Suppressor macrophage treated with lipopolysaccharide for 4 hours (primary cell): ENCODE measurements at regions not wholly inside any gene's neighbourhood (a gene's known extent, or its start where the extent isn't known, plus 50 kb on each side); places are given as distances from the start of the nearest gene placed in this dataset.

Source experiments
- DNase-seq: peaks from one replicate; pipeline ENCODE4 v3.0.0-alpha.2; 2020

DNA sequence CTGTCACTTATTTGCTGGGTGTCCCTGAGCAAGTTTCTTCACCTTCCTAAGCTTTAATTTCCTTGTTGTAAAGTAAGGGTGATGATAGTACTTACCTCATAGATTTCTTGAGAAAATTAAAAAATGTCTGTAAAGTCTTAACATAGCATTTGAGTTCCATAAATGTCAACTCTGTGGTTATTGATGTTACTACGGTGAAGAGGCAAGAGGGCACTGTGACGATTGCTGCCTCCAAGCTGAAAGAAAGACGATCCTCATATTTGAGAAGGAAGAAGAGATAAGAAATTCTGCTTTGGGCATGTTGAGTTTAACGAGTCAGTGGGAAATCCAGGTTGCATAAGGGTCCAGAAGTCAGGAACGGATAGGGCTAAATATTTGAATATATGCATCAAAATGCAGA is 240.8 kb upstream of the ZPLD1 start:
- DNase-seq = no peak

DNA sequence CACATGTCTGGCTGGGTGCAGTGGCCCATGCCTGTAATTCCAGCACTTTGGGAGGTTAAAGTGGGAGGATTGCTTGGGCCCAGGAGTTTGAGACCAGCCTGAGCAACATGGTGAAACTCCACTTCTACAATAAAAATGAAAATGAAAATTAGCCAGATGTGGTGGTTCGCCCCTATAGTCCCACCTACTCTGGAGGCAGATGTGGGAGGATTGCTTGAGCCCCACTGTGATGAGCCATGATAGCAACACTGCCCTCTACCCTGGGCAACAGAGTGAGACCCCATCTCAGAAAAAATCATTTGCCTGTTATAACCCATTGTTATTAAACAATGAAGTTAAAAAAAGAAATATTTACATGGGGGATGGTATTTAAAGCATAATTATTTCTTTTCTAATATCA is 240.1 kb upstream of the ZPLD1 start:
- DNase-seq = no peak

DNA sequence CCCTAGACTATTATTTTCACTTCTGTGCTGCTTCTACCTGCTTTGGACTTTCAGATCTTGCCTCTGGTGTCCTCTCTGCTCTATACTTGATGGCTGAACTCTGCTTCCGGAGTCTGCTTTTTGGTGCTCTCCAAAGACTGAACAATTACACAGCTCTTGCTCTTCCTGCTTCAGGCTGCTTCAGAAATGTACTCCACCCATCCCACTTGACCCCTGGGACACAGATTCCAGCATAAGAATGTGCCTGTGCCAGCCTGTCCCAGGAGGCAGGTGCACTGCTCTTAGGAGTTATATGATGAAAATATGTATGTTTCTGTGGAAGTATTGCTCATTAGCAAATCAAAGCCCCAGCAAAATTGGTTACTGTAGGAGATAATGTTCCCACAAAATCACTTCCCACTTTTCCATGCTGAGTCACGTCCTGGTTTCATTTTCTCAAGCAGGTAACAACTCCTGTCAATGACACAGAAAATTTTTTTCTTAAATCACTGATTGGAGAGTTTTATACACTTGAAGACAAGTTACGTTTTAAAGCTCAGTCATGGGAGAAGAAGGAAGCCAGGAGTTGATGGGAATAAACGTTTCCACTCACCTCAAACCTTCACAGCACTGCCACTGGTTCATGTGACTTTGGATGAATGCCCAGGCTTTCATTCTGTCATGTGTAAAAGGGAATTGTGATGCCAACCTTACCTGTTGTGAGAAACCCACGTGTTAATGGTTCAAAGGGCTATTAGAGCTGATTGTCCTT is 239.4 kb upstream of the ZPLD1 start:
- no peak for DNase-seq

DNA sequence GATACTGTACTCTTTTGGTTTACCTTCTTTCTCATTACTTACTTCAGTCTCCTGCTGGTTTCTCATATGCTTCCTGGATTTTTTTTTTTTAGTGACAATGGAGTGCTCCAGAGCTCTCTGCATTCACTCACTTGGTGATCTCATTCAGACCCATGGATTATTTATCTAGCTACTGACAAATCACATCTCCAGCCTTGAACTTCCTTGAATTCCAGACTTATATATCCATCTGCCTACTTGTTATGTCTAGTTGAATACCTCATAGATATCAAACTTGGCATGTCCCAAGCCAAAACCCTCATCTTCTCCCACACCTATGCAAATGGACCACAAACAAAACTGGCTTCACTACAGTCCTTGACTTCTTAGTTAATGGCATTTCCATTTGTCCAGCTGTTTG is 234.7 kb upstream of the ZPLD1 start:
- DNase-seq = no peak

DNA sequence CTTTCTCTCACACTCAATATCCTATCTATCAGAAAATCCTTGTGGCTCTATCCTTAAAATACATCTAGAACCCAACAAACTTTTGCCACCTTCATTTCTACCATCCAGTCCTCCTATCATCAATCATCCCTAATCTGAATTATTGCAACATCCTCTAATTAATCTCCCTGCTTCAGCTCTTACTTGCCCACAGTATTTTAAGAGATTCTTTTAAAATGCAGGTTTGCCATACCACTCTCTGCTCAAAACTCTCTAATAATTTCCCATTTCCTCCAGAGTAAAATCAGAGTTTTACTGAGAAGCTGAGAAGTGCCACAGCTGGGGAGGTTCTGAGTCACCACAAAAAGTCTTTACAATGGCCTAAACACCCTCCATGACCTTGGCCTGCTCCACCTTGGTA is 234.3 kb upstream of the ZPLD1 start:
- no peak for DNase-seq

DNA sequence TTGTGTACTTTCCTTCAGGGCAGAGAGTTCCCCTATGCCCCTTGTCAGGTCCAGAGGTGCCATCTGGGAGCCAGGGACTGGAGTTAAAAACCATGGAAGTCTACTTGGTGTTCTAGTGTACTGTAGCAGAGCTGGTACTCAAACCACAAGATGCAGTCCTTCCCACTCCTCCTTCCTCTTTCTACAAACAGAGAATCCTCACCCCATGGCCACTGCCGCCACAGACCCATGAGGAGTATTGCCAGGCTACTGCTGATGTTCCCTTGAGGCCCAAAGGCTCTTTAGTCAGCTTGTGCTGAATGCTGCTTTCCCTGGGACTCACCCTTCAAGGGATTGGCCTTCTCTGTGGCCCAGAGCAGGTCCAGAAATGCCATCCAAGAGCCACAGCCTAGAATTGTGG is 229.2 kb upstream of the ZPLD1 start:
- DNase-seq = peak; percentile 52

DNA sequence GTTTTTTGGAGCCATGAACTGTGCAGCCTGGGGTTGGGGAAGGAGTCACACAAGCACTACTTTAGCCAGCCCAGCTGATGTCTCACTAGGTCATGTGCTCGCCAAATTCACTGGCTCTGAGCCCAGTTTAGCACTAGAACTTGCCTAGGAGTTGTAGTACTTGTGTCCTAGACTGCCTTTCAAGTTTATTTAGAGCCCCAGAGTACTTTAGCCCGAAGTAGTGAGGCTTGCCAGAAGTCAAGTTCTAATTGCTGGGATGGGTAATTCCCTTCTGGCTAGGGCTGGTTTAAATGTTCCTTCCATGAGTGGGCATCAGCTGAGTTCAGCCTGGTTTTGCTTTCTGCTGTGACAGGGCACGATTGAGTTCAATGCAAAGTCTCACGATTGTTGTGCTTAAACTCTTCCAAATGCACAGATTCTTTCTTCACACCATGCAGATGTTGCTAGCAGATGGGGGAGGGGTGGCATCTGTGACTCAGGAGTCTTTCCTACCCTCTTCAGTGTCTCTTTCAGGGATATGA is 228.2 kb upstream of the ZPLD1 start:
- DNase-seq = peak; percentile 34

DNA sequence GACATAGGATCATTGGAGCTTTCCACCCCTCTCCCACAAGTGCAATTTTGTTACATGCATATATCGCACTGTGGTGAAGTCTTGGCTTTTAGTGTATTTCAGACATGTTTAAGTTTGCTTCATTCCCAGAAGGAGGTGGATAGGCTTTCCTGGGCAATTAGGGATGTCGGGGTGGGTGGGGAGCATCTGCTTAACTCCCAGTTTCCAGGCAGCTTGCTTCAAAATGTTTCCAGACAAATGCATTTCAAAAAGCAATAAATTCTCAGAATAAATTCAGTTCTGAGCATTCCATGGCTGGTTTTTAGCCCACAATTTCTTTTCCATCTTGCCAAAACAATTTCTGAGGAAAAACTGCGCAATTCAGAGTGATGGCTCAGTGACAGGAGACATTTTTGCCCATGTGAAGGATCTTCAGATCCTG is 227.7 kb upstream of the ZPLD1 start:
- DNase-seq = no peak

DNA sequence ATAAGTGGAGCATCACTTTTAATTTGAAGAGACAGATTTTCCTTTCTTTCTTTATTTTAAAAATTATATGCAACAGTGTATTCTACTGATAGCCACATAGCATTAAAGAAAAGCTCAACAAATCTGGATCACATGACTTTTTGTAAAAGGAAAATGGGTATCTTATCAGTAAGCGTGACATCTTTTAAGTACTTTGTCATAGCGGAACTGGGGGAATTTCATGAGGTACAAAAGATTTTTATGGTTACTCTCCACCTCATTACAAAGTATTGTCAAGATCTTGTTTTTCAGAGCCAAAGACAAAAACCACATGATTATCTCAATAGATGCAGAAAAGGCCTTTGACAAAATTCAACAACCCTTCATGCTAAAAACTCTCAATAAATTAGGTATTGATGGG is 219.6 kb upstream of the ZPLD1 start:
- DNase-seq = no peak

DNA sequence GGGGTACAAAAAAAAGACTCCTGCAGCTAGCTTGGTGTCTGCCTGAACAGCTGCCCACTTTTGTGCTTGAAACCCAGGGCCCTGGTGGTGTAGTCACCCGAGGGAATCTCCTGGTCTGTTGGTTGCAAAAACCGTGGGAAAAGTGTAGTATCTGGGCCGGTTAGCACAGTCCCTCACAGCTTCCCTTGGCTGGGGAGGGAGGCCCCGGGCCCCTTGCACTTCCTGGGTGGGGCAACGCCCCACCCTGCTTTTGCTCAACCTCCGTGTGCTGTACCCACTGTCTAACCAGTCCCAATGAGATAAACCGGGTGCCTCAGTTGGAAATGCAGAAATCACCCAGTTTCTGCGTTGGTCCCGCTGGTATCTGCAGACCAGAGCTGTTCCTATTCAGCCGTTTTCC is 211.7 kb upstream of the ZPLD1 start:
- DNase-seq = peak; percentile 27

DNA sequence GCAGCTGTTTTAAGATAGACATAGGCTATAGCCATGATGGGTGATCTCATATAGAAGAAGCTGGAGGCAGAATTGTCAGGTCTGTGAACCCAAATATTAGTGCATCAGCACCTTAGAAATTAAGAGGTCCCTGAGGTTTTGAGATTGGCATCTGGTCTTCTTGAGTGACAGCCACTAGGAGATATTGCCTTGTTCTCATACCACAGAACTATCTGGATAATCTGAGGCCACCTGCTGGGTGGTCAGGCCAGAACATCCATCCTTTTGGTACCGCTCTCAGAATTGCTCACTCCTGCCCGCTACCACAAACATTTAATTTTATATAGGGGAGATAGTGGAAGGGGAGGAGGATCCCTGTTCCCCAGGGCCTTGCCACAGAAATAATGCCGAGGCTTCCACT is 210.6 kb upstream of the ZPLD1 start:
- DNase-seq = peak; percentile 21

DNA sequence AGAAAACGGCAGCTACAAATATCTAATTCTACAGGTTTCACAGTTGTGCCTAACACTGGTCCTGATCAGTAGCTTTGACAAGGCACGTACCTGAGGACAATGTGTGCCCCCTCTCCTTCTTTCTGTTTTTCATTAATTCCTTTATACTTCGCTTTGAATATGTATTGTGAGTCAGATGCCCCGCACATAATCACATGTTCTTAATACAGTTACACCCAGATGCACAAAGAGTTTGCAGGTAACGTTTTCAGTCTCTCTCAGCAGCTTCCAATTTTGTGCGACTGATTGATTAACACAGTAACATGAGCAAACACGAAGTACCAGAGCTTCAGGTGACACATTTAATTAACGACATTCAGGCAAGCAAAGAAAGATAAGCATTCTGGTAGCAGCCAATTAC is 209.8 kb upstream of the ZPLD1 start:
- DNase-seq = no peak

DNA sequence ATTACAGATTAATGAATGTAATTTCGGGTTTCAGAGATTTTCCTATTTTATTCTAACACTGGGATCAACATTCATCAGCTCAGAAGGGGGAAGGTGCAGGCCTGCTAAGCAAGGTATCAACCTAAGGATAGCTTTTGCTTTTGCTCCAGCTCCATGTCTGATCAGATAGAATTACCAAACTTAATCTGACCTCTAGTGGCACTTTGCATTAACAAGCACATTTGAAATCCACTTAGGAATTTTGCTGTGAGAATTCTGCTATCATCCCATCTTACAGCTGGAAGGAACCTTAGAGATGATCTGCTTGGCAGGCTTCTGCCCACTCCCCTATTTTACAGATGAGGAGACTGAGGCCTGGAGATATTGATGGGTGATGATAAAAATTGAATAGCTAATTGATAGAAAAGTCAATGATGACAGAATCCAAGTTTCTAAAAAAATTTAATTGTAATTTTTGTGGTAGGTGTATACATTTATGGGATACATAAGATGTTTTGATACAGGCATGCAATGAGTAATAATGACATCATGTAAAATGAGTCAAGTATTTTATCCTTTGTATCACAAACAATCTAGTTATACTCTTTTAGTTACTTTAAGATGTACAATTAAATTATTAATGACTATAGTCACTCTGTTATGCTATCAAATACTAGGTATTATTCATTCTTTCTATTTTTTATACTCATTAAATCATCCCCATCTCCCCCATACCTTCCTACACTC is 209.2 kb upstream of the ZPLD1 start:
- DNase-seq = peak; percentile 71

DNA sequence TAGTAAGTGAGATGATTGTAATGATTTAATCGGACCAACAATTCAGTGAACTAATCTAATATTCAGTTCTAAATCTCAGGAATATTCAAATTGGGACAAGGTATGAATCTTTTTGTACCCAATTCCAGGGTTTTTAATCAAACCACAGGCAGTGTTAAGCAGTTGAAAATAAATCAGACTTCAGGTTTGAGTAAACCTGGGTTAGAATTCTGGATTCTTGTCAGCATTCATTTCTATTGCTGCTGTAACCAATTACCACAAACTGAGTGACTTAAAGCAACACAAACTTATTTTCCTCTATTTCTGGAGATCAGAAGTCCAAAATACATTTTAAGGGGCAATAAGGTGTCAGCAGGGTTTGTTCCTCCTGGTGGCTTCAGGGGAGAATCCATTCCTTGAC is 208.4 kb upstream of the ZPLD1 start:
- DNase-seq = no peak

DNA sequence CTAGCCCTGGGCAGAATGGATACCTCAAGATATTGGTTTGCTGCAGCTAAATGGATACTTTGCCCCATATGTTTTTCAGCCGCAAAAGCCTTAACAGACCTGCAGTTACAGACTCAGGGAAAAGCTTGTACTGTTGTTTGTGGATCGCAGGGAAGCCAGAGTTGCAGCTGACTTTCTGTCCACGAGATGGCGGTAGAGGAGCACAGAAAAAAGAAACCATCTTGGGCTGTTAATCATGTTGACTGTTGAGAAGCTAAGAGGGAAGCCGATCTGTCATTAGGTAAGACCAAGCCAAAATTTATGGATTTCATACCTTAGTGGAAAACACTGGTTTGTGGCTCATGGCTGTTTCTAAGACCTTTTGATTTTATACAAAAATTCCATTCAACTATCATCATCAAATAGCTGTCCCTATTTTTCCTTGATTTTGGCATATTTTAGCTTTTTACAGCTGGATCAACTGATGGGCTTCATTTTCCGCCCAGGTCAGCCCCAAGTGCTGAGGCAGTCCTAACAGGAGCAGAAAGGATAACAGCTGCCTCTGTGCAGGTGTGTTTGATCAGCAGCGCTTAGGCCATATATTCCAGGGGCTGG is 205.7 kb upstream of the ZPLD1 start:
- DNase-seq = peak; percentile 84

DNA sequence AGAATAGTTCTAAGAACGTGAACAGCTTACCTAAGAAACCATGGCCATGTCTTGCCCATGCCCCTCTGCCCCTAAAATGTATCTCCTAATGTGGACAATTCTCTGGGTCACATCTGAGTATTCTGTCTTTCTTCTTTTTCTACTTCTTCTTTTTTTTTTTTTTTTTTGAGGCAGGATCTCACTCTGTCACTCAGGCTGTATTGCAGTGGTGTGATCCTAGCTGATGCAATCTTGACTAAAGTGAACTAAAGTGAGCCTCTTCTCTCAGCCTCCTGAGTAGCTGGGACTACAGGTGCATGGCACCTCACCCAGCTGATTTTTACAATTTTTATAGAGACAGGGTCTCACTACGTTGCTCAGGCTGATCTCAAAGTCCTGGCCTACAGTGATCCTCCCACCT is 204.8 kb upstream of the ZPLD1 start:
- peak; percentile 19 for DNase-seq

DNA sequence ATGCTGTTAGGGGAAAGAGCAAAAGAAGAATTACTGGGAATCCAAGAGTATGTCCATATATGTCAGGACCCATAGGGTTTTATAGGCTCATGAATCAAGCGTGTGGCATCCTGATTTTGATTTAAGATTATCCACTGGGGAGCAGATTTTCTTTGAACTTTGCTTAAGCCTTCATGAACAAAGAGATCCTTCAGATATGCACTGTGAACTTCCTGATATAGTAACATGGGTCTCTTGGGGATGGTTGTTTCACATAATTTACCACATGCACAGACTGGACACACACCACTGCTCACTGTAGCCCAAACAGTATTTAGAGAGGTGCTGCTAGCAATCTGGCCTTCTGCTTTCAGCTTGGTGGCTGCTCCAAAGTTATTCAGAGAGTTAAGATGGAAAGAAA is 200.9 kb upstream of the ZPLD1 start:
- DNase-seq = no peak

DNA sequence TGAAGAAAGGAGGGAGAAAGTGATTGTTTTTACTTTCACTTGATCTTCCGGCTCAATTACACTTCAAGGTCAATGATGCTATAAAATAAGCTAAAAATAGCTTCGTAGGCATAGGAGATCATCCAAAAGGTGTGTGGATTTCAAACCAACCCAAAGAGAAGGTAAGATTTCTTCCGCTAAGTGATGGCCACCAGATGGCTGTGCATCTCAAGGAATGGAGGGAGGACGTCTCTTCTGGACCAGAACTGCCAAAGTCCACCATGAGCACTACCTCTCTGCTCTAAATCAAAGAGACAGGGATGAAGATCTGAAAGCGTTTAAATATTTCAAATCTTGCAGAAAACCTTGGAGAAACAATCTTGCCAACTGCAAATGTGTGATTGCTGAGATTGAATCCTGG is 199.1 kb upstream of the ZPLD1 start:
- DNase-seq = no peak

DNA sequence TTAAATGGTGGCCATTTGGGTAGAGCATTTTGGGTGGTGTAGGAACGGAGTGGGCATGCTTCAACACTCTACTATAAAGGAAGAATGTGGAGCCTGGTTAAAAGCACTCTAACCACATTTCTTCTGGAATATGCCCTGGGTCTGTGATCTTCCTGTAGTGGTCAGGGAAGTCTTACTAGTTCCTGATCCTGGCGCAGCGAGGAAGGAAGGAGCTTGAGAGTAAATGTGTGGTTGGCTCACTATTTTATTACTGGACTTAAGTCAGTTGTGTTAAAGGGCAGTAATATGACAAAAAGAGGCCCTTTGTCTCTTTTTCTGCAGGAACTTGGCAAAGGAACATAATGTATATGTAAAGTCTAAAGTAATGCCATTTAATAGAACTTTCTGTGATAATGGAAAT is 197.6 kb upstream of the ZPLD1 start:
- no peak for DNase-seq

DNA sequence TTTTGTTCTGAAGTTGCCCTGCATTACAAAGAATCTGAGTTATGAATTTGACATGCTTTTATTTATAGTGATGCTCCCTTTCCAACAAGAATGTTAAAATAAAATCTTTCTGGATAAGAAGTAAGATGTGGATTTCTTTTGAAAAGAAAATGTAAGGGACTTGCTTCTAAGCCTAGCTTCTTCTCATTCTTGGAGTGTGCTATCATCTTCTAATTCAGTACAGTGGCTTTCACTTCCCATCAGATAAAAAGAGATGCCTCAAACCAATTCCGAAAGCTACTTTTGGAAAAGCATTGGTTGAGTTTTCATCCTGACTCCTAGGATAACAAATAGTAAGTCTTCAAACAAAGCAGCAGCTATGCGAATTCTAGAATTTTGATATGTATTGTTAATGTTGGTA is 197.0 kb upstream of the ZPLD1 start:
- DNase-seq = no peak

DNA sequence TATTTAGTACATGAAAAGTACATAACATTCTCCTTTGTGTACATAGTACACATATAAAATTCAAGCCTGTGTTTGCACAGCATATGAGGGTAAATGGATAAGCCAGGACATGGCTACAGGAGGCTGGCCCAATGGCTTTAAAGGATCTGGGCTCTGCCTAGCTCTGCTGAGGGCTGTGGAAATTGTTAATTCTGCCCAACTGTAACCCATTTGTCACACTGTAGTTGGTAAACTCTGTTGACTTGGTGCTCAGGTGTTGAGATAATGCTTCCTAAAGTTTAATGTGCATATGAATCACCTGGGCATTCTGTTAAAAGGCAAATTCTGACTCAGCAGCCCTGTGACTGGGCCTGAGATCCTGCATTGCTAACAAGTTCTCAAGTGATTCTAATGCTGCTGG is 196.5 kb upstream of the ZPLD1 start:
- DNase-seq = no peak

DNA sequence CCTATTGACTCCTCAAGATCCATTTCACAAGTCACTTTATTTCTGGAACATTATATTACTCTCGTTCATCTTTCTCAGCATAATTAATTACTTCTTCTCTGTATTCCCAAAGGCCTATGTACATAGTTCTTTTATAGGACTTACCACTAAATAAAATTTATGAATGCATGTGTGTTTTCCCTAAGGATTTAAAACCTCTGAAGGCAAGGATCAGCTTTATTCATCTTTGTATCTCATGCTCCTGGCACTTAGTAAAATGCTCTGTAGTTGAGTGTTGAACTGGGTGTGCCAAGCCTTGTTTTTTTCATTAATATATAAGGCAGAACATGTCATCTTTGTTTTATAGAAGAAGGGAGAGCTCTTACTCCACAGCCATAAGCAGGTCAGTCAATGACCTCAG is 194.1 kb upstream of the ZPLD1 start:
- DNase-seq = no peak

DNA sequence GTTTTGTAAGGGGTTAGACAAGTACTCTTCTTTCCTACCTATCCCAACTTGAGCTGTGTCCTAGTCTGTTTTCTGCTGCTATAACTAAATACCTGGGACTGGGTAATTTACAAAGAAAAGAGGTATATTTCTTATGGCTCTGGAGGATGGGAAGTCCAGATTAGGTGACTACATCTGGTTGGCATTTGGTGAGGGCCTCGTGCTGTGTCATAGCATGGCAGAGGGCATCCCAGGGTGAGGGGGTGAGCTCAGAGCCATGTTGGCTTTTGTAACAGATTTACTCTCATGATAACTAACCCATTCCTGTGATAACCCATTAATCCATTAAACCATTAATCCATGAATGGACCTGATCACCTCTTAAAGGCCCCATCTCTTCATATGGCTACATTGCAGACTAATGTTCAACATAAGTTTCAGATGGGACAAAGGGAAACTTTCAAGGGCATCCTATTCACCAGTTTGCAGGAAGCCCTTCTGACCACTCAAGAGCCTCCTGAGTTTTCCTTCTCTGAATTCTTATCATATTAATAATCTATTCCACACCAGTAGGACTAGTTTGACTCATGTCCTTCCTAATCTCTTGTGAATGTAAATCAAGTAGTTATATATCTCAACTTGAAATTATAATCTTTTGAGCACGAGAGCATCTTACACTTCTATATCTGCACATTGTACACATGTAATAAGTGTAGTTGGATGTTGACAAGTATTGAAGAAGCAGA is 185.7 kb upstream of the ZPLD1 start:
- no peak for DNase-seq

DNA sequence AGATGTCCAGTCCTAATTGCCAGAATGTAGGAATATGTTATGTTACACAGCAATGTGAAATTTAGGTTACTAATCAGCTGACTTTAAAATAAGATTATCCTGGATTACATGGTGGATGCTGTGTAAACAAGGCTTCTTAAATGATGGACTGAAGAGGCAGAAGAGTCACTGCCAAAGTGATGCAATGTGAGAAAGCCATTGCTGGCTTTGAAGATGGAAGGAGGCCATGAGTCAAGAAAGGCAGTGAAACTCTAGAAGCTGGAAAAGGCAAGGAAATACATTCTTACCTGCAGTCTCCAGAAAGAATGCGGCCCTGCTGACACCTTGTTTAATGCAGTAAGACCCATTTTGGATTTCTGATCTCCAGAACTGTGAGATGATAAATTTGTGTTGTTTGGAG is 179.1 kb upstream of the ZPLD1 start:
- DNase-seq = no peak
